ENCODE measurements at regions not wholly inside any gene's neighbourhood (a gene's known extent, or its start where the extent isn't known, plus 50 kb on each side); places are given as distances from the start of the nearest gene placed in this dataset.

GRCh38 chr16:66278604-66279262 lies 87.8 kb upstream of the CDH5 start:
- no peaks in the 10 kb centered on the region for H3K4me1 ChIP-seq (ENCODE audit: insufficient read depth, low read length, poor library complexity, severe bottlenecking)
- peaks cover 12% of the 10 kb centered on the region; the same call in 1 of the 2 replicates for H3K9me3 ChIP-seq (ENCODE audit: low read length)
- ChIA-PET POLR2A (interaction anchor here (0.8 kb wide), 1 partner anchor 11 kb away, joined by 3 read pairs; no protein-coding TSS in a partner anchor), CTCF (ENCODE audit: unreplicated experiment) (interaction anchor here (0.6 kb wide), 1 partner anchor 19 kb away, joined by 3 read pairs; no protein-coding TSS in a partner anchor)
- BruUV-seq (replicated peaks), result no TSS peak
- H2AFZ ChIP-seq (ENCODE audit: low read length), result no peak overlapping the region
- H4K20me1 ChIP-seq (ENCODE audit: insufficient read depth, low read length), result no peaks in the 10 kb centered on the region
- H3K4me3 ChIP-seq (ENCODE audit: low read depth, low read length, poor library complexity, severe bottlenecking), result no peak overlapping the region
- TF ChIP-seq EZH2phosphoT487 (IDR thresholded peaks at IDR 0.05; ENCODE audit: borderline replicate concordance, low read depth, low read length) (no peak), CTCF (conservative IDR thresholded peaks at IDR 0.05; ENCODE audit: low read length) (0 out of 2 replicates have a peak, but pooled peaks have one; percentile 27)
- H3K4me2 ChIP-seq (ENCODE audit: low read length), result no peak overlapping the region
- no peaks in the 10 kb centered on the region for H3K79me2 ChIP-seq (ENCODE audit: insufficient read depth, low read depth, low read length)
- no peaks in the 10 kb centered on the region for H3K36me3 ChIP-seq (ENCODE audit: insufficient read depth, low read length)
- H3K27ac ChIP-seq (ENCODE audit: low read depth, low read length, poor library complexity, severe bottlenecking), result no peak overlapping the region
- no peak for DNase-seq (ENCODE audit: low spot score)
- intact Hi-C loops (cut with micrococcal nuclease; ENCODE audit: unreplicated experiment), result no loop called here
- no peaks in the 10 kb centered on the region for H3K9me2 ChIP-seq (ENCODE audit: insufficient read depth, low read length)

DNA sequence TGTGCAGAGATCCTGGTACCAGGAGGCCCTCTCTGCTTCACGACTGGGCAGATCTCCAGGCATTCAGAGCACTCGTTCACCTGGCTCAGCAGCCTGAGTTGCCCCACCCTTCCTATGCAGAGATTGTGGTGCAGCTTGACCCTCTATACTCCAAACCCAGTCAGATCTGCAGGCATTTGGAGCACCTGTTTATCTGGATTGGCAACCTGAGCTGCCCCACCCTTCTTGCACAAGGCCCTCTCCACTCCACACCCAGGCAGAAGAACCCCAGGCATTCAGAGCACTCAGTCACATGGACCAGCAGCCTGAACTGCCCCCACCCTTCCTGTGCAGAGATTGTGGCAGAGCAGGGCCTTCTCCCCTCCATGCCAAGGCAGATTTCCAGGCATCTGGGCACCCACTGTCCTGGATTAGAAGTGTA lies 88.4 kb upstream of the CDH5 start:
- H3K27ac ChIP-seq (ENCODE audit: low read depth, low read length, poor library complexity, severe bottlenecking), result no peak overlapping the region
- no peaks in the 10 kb centered on the region for H4K20me1 ChIP-seq (ENCODE audit: insufficient read depth, low read length)
- no peaks in the 10 kb centered on the region for H3K36me3 ChIP-seq (ENCODE audit: insufficient read depth, low read length)
- H3K4me2 ChIP-seq (ENCODE audit: low read length), result no peak overlapping the region
- CTCF ChIA-PET (ENCODE audit: unreplicated experiment), result no interaction called here
- no peak for TF ChIP-seq CTCF (conservative IDR thresholded peaks at IDR 0.05; ENCODE audit: low read length)
- no peak for TF ChIP-seq EZH2phosphoT487 (IDR thresholded peaks at IDR 0.05; ENCODE audit: borderline replicate concordance, low read depth, low read length)
- H3K79me2 ChIP-seq (ENCODE audit: insufficient read depth, low read depth, low read length), result no peaks in the 10 kb centered on the region
- no peaks in the 10 kb centered on the region for H3K9me2 ChIP-seq (ENCODE audit: insufficient read depth, low read length)
- DNase-seq (ENCODE audit: low spot score), result no peak
- no peak overlapping the region for H2AFZ ChIP-seq (ENCODE audit: low read length)
- no TSS peak for BruUV-seq (replicated peaks)
- intact Hi-C loops (cut with micrococcal nuclease; ENCODE audit: unreplicated experiment), result no loop called here
- H3K4me1 ChIP-seq (ENCODE audit: insufficient read depth, low read length, poor library complexity, severe bottlenecking), result no peaks in the 10 kb centered on the region
- H3K9me3 ChIP-seq (ENCODE audit: low read length), result peaks cover 12% of the 10 kb centered on the region; the same call in 1 of the 2 replicates
- POLR2A ChIA-PET, result no interaction called here
- H3K4me3 ChIP-seq (ENCODE audit: low read depth, low read length, poor library complexity, severe bottlenecking), result no peak overlapping the region

GRCh38 chr16:66277311-66278070 lies 89.0 kb upstream of the CDH5 start:
- no peaks in the 10 kb centered on the region for H3K36me3 ChIP-seq (ENCODE audit: insufficient read depth, low read length)
- peaks cover 12% of the 10 kb centered on the region; the same call in 1 of the 2 replicates for H3K9me3 ChIP-seq (ENCODE audit: low read length)
- ChIA-PET POLR2A (no interaction called here), CTCF (ENCODE audit: unreplicated experiment) (no interaction called here)
- TF ChIP-seq EZH2phosphoT487 (IDR thresholded peaks at IDR 0.05; ENCODE audit: borderline replicate concordance, low read depth, low read length), result no peak
- TF ChIP-seq CTCF (conservative IDR thresholded peaks at IDR 0.05; ENCODE audit: low read length), result no peak
- no peak overlapping the region for H3K4me3 ChIP-seq (ENCODE audit: low read depth, low read length, poor library complexity, severe bottlenecking)
- no peak overlapping the region for H2AFZ ChIP-seq (ENCODE audit: low read length)
- no peak for DNase-seq (ENCODE audit: low spot score)
- no peaks in the 10 kb centered on the region for H3K9me2 ChIP-seq (ENCODE audit: insufficient read depth, low read length)
- no peaks in the 10 kb centered on the region for H3K4me1 ChIP-seq (ENCODE audit: insufficient read depth, low read length, poor library complexity, severe bottlenecking)
- no peak overlapping the region for H3K27ac ChIP-seq (ENCODE audit: low read depth, low read length, poor library complexity, severe bottlenecking)
- intact Hi-C loops (cut with micrococcal nuclease; ENCODE audit: unreplicated experiment), result no loop called here
- H3K79me2 ChIP-seq (ENCODE audit: insufficient read depth, low read depth, low read length), result no peaks in the 10 kb centered on the region
- BruUV-seq (replicated peaks), result no TSS peak
- no peak overlapping the region for H3K4me2 ChIP-seq (ENCODE audit: low read length)
- H4K20me1 ChIP-seq (ENCODE audit: insufficient read depth, low read length), result no peaks in the 10 kb centered on the region
